ENCODE measurements at regions not wholly inside any gene's neighbourhood (a gene's known extent, or its start where the extent isn't known, plus 50 kb on each side); places are given as distances from the start of the nearest gene placed in this dataset.

GRCh38 chr3:81898336-81898735, 136.9 kb upstream of the GBE1 start:
- TF ChIP-seq MAX (CRISPR knock-in tag; IDR thresholded peaks at IDR 0.05): no peak
- TF ChIP-seq ZC3H11A (IDR thresholded peaks at IDR 0.05; ENCODE audit: low read depth, low read length): no peak
- no peak for TF ChIP-seq ZNF407 (IDR thresholded peaks at IDR 0.05; ENCODE audit: low read depth)
- TF ChIP-seq EP300 (IDR thresholded peaks at IDR 0.05; ENCODE audit: low read length): no peak
